Astrocyte of the cerebellum (primary cell): ENCODE measurements at regions not wholly inside any gene's neighbourhood (a gene's known extent, or its start where the extent isn't known, plus 50 kb on each side); places are given as distances from the start of the nearest gene placed in this dataset.

Experiments
- DNase-seq: peaks from one replicate; pipeline ENCODE4 v3.0.0-alpha.2; 2011; ENCODE audit warnings: low read depth
- H3K4me3 ChIP-seq: 2 replicates; pipeline ENCODE4 v1.5.1; 2011; ENCODE audit warnings: mild to moderate bottlenecking, low read depth, low read length, moderate library complexity
- CTCF ChIP-seq: IDR thresholded peaks from 2 replicates; pipeline ENCODE4 v1.5.1; 2012; ENCODE audit warnings: low read length, low read depth, moderate library complexity, mild to moderate bottlenecking; ENCODE audit errors: missing control alignments
- in situ Hi-C: cut with HindIII; loops from 2 replicates; pipeline ENCODE4 v1.10.0; 2017; ENCODE audit warnings: low sequenced_read_pairs

GRCh38 chr7:17593819-17594419 is 295.5 kb downstream of the AHR start:
- H3K4me3 ChIP-seq: no peak overlapping the region
- in situ Hi-C loops: no loop called here
- DNase-seq: peak; percentile 65
- TF ChIP-seq CTCF: no peak

GRCh38 chr7:17595546-17595945 is 297.1 kb downstream of the AHR start:
- no peak for DNase-seq
- no peak overlapping the region for H3K4me3 ChIP-seq
- in situ Hi-C loops: no loop called here
- TF ChIP-seq CTCF: no peak

GRCh38 chr7:17598305-17598704 is 299.9 kb downstream of the AHR start:
- no peak for DNase-seq
- in situ Hi-C loops: no loop called here
- H3K4me3 ChIP-seq: no peak overlapping the region
- TF ChIP-seq CTCF: no peak

- no peak for TF ChIP-seq CTCF
- DNase-seq: no peak
- no peak overlapping the region for H3K4me3 ChIP-seq
- in situ Hi-C loops: no loop called here
Observed at GRCh38 chr7:17598846-17599245, 300.4 kb downstream of the AHR start.

GRCh38 chr7:17599733-17600339 is 301.4 kb downstream of the AHR start:
- DNase-seq: no peak
- no peak for TF ChIP-seq CTCF
- in situ Hi-C loops: no loop called here
- no peak overlapping the region for H3K4me3 ChIP-seq

GRCh38 chr7:17600340-17600752 is 301.9 kb downstream of the AHR start:
- in situ Hi-C loops: no loop called here
- TF ChIP-seq CTCF: no peak
- peak; percentile 96 for DNase-seq
- H3K4me3 ChIP-seq: no peak overlapping the region
